GM23248 (cell line): ENCODE measurements at regions not wholly inside any gene's neighbourhood (a gene's known extent, or its start where the extent isn't known, plus 50 kb on each side); places are given as distances from the start of the nearest gene placed in this dataset.

Source experiments
- EZH2 ChIP-seq: fragments of 200-600 bp; sonication (generic); IDR thresholded peaks from 2 replicates; pipeline ENCODE4 v1.6.1; 2018; ENCODE audit warnings: antibody characterized with exemption, mild to moderate bottlenecking; ENCODE audit not compliant: insufficient read depth, poor library complexity, severe bottlenecking
- EZH2phosphoT487 ChIP-seq: fragments of 200-600 bp; sonication (generic); IDR thresholded peaks from 2 replicates; pipeline ENCODE4 v1.6.1; 2018; ENCODE audit warnings: antibody characterized with exemption, moderate library complexity, mild to moderate bottlenecking, low read depth; ENCODE audit not compliant: insufficient read depth

DNA sequence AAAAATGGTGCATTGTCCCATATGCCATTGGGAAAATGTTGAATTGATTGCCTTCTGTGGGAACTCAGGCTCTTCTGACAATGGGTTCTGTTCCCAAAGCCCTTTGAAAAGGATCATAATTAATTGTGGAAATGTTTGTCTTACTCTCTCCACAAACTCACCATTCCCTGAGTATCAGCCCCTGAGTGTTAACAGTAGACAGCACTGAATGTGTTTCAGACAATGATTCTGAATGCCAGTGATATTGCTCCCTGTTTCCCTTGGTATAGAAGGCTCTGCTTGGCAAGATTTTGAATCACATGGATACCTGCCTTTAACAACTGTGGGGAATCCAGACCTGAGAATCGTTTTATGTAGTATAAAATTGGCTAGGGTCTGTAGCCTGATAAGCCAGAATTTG lies 1096.8 kb downstream of the ADGRL2 start:
- TF ChIP-seq EZH2: no peak
- TF ChIP-seq EZH2phosphoT487: no peak
